ENCODE measurements at regions not wholly inside any gene's neighbourhood (a gene's known extent, or its start where the extent isn't known, plus 50 kb on each side); places are given as distances from the start of the nearest gene placed in this dataset.

DNA sequence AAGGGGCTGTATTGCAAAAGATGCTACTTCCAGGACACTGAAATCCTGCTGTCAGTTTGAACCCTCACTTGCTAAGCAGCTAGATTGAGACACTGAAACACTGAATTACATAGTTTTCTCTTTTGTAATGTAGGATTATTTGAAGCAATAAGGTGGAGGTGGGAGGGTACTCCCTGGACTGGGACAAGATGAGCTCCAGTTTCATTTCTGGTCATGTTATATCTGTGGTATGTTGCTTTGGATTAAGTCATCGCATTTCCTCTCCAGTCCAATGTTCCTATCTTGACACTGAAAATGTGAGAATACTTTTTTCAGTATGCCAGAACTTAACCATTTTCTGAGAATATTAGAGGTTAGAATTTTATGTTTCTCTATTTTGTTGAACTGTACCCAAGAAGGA is 426.2 kb upstream of the MEX3C start:
- Histone ChIP-seq H3K9ac (replicated peaks in 1 of 4; ENCODE audit: extremely low read depth in 1 of 4, low read depth in 3 of 4, low read length in 3 of 4) (no peak overlapping the region), H3K23ac (ENCODE audit: insufficient read length) (no peak overlapping the region), H4K91ac (replicated peaks; ENCODE audit: insufficient read length, low read length) (no peak overlapping the region), H2BK20ac (ENCODE audit: low read length) (no peak overlapping the region), H3K9me3 (ENCODE audit: insufficient read depth in 2 of 2, low read depth in 1 of 2, low read length in 1 of 2) (no peaks in the 10 kb centered on the region), H2AFZ (ENCODE audit: low read length) (no peak overlapping the region), H4K20me1 (replicated peaks in 1 of 2; ENCODE audit: control insufficient read depth in 1 of 2, insufficient read depth in 2 of 2, low read length in 2 of 2) (no peaks in the 10 kb centered on the region), H3K14ac (ENCODE audit: insufficient read length) (no peak overlapping the region), H3K27me3 (replicated peaks in 1 of 4; ENCODE audit: control insufficient read depth in 3 of 4, extremely low read depth in 1 of 4, insufficient read depth in 3 of 4, low read length in 3 of 4) (no peaks in the 10 kb centered on the region), H3K27ac (ENCODE audit: low read depth, low read length) (no peak overlapping the region), H2BK12ac (ENCODE audit: low read depth, low read length) (no peak overlapping the region), H3K79me2 (ENCODE audit: control insufficient read depth in 1 of 2, insufficient read depth in 2 of 2, low read length in 2 of 2) (no peaks in the 10 kb centered on the region), H3K4me3 (ENCODE audit: extremely low read depth in 1 of 4, insufficient read depth in 2 of 4, low read depth in 3 of 4, low read length in 4 of 4) (no peak overlapping the region), H3K4me2 (ENCODE audit: insufficient read depth in 1 of 2, low read depth in 2 of 2, low read length in 2 of 2) (no peak overlapping the region), H2BK5ac (ENCODE audit: low read depth, low read length) (no peak overlapping the region), H3K4ac (replicated peaks; ENCODE audit: insufficient read length, low read depth, low read length) (no peak overlapping the region), H3K36me3 (ENCODE audit: control insufficient read depth in 2 of 4, insufficient read depth in 4 of 4, low read length in 3 of 4) (no peaks in the 10 kb centered on the region), H2AK5ac (ENCODE audit: low read depth, low read length) (no peak overlapping the region), H2BK15ac (ENCODE audit: low read length) (no peak overlapping the region), H3K56ac (replicated peaks; ENCODE audit: insufficient read length, low read depth, low read length) (no peak overlapping the region), H3K23me2 (ENCODE audit: low read depth, low read length) (no peaks in the 10 kb centered on the region), H3K79me1 (ENCODE audit: low read depth, low read length) (no peaks in the 10 kb centered on the region), H2BK120ac (replicated peaks; ENCODE audit: low read depth, low read length) (no peak overlapping the region), H4K8ac (ENCODE audit: extremely low read depth, insufficient read depth, low read length) (no peak overlapping the region), H3K18ac (ENCODE audit: extremely low read depth, low read length) (no peak overlapping the region), H4K5ac (ENCODE audit: insufficient read length, low read depth, low read length) (no peak overlapping the region), H3K4me1 (replicated peaks in 1 of 4; ENCODE audit: control insufficient read depth in 3 of 4, insufficient read depth in 4 of 4, low read length in 3 of 4) (peaks cover 0 to 11% (median 8%) of the 10 kb centered on the region in 4 experiments; a peak in 5 of 7 replicates)
- TF ChIP-seq, protein P1, sequence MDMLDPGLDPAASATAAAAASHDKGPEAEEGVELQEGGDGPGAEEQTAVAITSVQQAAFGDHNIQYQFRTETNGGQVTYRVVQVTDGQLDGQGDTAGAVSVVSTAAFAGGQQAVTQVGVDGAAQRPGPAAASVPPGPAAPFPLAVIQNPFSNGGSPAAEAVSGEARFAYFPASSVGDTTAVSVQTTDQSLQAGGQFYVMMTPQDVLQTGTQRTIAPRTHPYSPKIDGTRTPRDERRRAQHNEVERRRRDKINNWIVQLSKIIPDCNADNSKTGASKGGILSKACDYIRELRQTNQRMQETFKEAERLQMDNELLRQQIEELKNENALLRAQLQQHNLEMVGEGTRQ (IDR thresholded peaks at IDR 0.05; ENCODE audit: low read length) = no peak
- TF ChIP-seq, protein P2, sequence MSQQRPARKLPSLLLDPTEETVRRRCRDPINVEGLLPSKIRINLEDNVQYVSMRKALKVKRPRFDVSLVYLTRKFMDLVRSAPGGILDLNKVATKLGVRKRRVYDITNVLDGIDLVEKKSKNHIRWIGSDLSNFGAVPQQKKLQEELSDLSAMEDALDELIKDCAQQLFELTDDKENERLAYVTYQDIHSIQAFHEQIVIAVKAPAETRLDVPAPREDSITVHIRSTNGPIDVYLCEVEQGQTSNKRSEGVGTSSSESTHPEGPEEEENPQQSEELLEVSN (IDR thresholded peaks at IDR 0.05) = no peak
- no peak for DNase-seq (ENCODE audit: low read depth in 1 of 2, low spot score in 2 of 2)
- POLR2A ChIA-PET (ENCODE audit: partially characterized antibody) = no interaction called here
- WGBS, 2 experiments (ENCODE audit: extremely low coverage in 1 of 2, insufficient coverage in 1 of 2, insufficient read length in 1 of 2, insufficient replicate concordance in 2 of 2, low coverage in 1 of 2, low lambda C conversion rate in 2 of 2, missing lambda C conversion rate in 1 of 2) = 94% methylated on average over 1 of the region's 1 CpG; no CpG with 5 or more reads in 1 of the 2 experiments
- CTCF ChIA-PET (ENCODE audit: partially characterized antibody) = interaction anchor here (0.7 to 2.4 kb wide), 4 partner anchors 12 to 514 kb away, joined by 3 to 14 read pairs (median 3); no protein-coding TSS in a partner anchor
- no peak for FAIRE-seq
